ENCODE measurements at regions not wholly inside any gene's neighbourhood (a gene's known extent, or its start where the extent isn't known, plus 50 kb on each side); places are given as distances from the start of the nearest gene placed in this dataset.
"Not testable (repeated sequence)": the region's sequence is repeated elsewhere in the genome, so short reads cannot be mapped to it uniquely, and the experiment has no call there.

DNA sequence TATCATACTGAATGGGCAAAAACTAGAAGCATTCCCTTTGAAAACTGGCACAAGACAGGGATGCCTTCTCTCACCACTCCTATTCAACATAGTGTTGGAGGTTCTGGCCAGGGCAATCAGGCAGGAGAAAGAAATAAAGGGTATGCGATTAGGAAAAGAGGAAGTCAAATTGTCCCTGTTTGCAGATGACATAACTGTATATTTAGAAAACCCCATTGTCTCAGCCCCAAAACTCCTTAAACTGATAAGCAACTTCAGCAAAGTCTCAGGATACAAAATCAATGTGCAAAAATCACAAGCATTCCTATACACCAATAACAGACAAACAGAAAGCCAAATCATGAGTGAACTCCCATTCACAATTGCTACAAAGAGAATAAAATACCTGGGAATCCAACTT, 52.5 kb upstream of the CCDC71L start:
- BruUV-seq (replicated peaks); intact Hi-C loops (cut with micrococcal nuclease; ENCODE audit: unreplicated experiment); H3K9me3 Mint-ChIP-seq (ENCODE audit: low read depth, unreplicated experiment); H3K27ac Mint-ChIP-seq (ENCODE audit: unreplicated experiment); H3K36me3 Mint-ChIP-seq (ENCODE audit: insufficient read depth, unreplicated experiment); H3K4me3 Mint-ChIP-seq (ENCODE audit: low read depth, unreplicated experiment); DNase-seq; H3K27me3 Mint-ChIP-seq (ENCODE audit: unreplicated experiment); CTCF ChIA-PET; H3K4me1 Mint-ChIP-seq (ENCODE audit: low read depth, unreplicated experiment): not testable (repeated sequence)

DNA sequence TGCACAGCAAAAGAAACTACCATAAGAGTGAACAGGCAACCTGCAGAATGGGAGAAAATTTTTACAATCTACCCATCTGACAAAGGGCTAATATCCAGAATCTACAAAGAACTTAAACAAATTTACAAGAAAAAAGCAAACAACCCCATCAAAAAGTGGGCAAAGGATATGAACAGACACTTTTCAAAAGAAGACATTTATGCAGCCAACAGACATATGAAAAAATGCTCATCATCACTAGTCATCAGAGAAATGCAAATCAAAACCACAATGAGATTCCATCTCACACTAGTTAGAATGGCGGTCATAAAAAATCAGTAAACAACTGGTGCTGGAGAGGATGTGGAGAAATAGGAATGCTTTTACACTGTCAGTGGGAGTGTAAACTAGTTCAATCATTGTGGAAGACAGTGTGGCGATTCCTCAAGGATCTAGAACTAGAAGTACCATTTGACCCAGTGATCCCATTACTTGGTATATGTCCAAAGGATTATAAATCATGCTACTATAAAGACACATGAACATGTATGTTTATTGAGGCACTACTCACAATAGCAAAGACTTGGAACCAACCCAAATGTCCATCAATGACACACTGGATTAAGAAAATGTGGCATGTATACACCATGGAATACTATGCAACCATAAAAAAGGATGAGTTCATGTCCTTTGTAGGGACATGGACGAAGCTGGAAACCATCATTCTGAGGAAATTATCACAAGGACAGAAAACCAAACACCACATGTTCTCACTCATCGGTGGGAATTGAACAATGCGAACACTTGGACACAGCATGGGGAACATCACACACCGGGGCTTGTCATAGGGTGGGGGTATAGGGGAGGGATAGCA, 53.9 kb upstream of the CCDC71L start:
- DNase-seq; H3K9me3 Mint-ChIP-seq (ENCODE audit: low read depth, unreplicated experiment); H3K27ac Mint-ChIP-seq (ENCODE audit: unreplicated experiment); intact Hi-C loops (cut with micrococcal nuclease; ENCODE audit: unreplicated experiment); H3K4me3 Mint-ChIP-seq (ENCODE audit: low read depth, unreplicated experiment); H3K4me1 Mint-ChIP-seq (ENCODE audit: low read depth, unreplicated experiment); H3K36me3 Mint-ChIP-seq (ENCODE audit: insufficient read depth, unreplicated experiment); BruUV-seq (replicated peaks); H3K27me3 Mint-ChIP-seq (ENCODE audit: unreplicated experiment): not testable (repeated sequence)
- CTCF ChIA-PET: interaction anchor here (0.6 kb wide), 1 partner anchor 12 kb away, joined by 3 read pairs; no protein-coding TSS in a partner anchor

DNA sequence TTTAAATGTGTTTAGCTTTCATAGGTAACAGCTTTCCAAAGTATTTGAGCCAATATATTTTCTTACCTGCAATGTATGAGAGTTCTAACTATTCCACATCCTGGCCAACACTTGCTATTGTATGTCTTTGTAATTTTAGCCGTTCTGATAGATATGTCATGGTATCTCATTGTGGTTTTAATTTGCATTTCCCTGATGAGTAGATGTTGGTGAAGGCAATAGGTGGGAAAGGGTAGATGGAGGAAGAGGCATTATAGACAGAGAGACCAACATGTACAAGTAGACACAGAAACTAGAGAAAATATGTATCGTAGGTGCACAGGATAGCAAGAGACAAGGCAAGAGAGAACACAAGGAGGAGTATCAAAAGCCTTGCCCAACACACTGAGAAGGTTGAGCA, 54.8 kb upstream of the CCDC71L start:
- BruUV-seq (replicated peaks): no TSS peak
- Mint-ChIP-seq H3K36me3 (ENCODE audit: insufficient read depth, unreplicated experiment) (no peaks in the 10 kb centered on the region), H3K27me3 (ENCODE audit: unreplicated experiment) (no peaks in the 10 kb centered on the region), H3K4me3 (ENCODE audit: low read depth, unreplicated experiment) (no peak overlapping the region), H3K9me3 (ENCODE audit: low read depth, unreplicated experiment) (peaks cover 5% of the 10 kb centered on the region), H3K27ac (ENCODE audit: unreplicated experiment) (no peak overlapping the region), H3K4me1 (ENCODE audit: low read depth, unreplicated experiment) (peaks cover 13% of the 10 kb centered on the region)
- no peak for DNase-seq
- intact Hi-C loops (cut with micrococcal nuclease; ENCODE audit: unreplicated experiment): no loop called here
- CTCF ChIA-PET: no interaction called here
- TF ChIP-seq, protein P1, sequence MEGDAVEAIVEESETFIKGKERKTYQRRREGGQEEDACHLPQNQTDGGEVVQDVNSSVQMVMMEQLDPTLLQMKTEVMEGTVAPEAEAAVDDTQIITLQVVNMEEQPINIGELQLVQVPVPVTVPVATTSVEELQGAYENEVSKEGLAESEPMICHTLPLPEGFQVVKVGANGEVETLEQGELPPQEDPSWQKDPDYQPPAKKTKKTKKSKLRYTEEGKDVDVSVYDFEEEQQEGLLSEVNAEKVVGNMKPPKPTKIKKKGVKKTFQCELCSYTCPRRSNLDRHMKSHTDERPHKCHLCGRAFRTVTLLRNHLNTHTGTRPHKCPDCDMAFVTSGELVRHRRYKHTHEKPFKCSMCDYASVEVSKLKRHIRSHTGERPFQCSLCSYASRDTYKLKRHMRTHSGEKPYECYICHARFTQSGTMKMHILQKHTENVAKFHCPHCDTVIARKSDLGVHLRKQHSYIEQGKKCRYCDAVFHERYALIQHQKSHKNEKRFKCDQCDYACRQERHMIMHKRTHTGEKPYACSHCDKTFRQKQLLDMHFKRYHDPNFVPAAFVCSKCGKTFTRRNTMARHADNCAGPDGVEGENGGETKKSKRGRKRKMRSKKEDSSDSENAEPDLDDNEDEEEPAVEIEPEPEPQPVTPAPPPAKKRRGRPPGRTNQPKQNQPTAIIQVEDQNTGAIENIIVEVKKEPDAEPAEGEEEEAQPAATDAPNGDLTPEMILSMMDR (IDR thresholded peaks at IDR 0.05; ENCODE audit: unreplicated experiment): no peak

DNA sequence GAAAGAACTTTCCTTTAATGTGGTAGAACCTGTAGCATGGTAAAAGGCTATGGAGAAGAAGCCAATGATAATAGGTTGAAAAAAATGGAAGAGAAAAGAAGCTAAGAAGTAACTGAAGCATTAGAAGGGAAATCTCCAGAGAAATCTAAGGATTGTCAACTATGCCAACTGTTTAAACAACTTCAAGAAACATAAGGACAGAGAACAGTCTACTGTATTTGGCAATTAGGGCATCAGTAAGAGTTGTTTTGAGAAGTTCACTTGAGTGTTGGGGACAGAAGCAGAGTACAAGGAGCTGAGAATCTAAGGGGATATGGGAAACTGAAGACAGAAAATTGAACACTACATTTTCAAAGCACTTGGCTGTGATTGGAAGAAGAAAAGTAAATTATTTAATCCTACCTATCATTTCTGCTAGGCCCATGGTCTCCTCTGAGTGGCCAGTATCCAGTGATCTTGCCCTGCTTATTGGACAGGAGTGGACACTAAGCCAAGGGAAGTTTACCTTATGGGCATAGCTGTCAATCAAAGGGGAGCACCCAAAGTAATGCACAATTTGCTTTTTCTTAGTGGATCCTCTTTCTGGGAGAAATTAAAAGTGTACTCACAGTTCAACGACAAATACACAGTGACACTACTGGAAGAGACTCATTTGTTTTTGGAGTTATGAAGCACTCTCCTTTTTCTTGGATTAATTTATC, 56.4 kb upstream of the CCDC71L start:
- peaks cover 5% of the 10 kb centered on the region for H3K9me3 Mint-ChIP-seq (ENCODE audit: low read depth, unreplicated experiment)
- H3K27ac Mint-ChIP-seq (ENCODE audit: unreplicated experiment): no peak overlapping the region
- H3K36me3 Mint-ChIP-seq (ENCODE audit: insufficient read depth, unreplicated experiment): no peaks in the 10 kb centered on the region
- TF ChIP-seq, protein P1 (IDR thresholded peaks at IDR 0.05; ENCODE audit: unreplicated experiment): no peak
- DNase-seq: no peak
- CTCF ChIA-PET: interaction anchor here (0.9 to 1.2 kb wide), 2 partner anchors 19 to 255 kb away, joined by 4 to 5 read pairs; no protein-coding TSS in a partner anchor
- no peaks in the 10 kb centered on the region for H3K27me3 Mint-ChIP-seq (ENCODE audit: unreplicated experiment)
- intact Hi-C loops (cut with micrococcal nuclease; ENCODE audit: unreplicated experiment): no loop called here
- BruUV-seq (replicated peaks): no TSS peak
- peaks cover 17% of the 10 kb centered on the region for H3K4me1 Mint-ChIP-seq (ENCODE audit: low read depth, unreplicated experiment)
- no peak overlapping the region for H3K4me3 Mint-ChIP-seq (ENCODE audit: low read depth, unreplicated experiment)

DNA sequence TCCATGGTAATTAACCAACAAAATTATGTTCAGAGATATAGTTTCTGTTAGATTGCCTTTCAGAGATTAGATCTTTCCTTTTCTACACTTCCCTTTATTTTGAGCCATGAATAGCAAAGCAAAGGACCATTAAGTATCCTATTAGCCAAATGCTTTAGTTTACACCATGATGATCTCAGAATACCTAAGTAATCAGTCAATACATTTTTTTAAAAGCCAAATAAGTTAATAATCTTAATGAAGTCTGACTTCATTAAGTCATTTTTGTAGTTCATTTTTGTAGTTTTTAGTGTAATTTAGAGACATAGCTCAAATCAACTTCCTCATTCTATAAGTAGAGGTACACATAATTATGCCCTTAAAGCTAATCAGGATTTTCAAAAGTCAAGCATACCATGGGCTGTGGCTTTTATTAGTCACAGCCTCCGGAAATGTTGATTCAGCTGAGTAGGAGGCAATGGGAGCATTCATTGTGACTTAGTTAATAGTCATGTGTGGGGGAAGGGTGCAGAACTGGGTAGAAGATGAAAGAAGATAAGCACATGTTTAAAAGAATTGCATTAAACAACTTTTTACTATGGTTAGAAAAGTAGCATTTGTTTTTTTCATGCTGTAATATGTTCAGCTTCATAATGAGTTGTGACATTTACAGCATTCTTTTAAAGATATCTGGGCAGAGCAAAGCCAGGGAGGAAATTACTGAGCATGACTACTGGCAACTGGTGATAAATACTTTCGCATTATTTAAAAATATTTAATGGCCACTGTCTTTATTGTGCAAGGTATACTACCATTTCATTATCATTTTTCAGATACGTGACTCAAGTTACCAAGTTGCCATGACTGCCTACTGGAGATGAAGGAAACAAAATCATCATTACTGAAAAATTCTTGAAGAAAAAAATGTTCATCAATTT, 57.3 kb upstream of the CCDC71L start:
- peak; percentile 76 for DNase-seq
- CTCF ChIA-PET: interaction anchor here (0.9 to 1.2 kb wide), 2 partner anchors 18 to 255 kb away, joined by 4 to 5 read pairs; no protein-coding TSS in a partner anchor
- intact Hi-C loops (cut with micrococcal nuclease; ENCODE audit: unreplicated experiment): no loop called here
- Mint-ChIP-seq H3K4me3 (ENCODE audit: low read depth, unreplicated experiment) (no peak overlapping the region), H3K27ac (ENCODE audit: unreplicated experiment) (no peak overlapping the region), H3K36me3 (ENCODE audit: insufficient read depth, unreplicated experiment) (no peaks in the 10 kb centered on the region), H3K4me1 (ENCODE audit: low read depth, unreplicated experiment) (peaks cover 21% of the 10 kb centered on the region), H3K27me3 (ENCODE audit: unreplicated experiment) (no peaks in the 10 kb centered on the region), H3K9me3 (ENCODE audit: low read depth, unreplicated experiment) (peaks cover 5% of the 10 kb centered on the region)
- no TSS peak for BruUV-seq (replicated peaks)
- TF ChIP-seq, protein P1 (IDR thresholded peaks at IDR 0.05; ENCODE audit: unreplicated experiment): no peak
